ENCODE measurements at regions not wholly inside any gene's neighbourhood (a gene's known extent, or its start where the extent isn't known, plus 50 kb on each side); places are given as distances from the start of the nearest gene placed in this dataset.
"Not testable (repeated sequence)": the region's sequence is repeated elsewhere in the genome, so short reads cannot be mapped to it uniquely, and the experiment has no call there.

DNA sequence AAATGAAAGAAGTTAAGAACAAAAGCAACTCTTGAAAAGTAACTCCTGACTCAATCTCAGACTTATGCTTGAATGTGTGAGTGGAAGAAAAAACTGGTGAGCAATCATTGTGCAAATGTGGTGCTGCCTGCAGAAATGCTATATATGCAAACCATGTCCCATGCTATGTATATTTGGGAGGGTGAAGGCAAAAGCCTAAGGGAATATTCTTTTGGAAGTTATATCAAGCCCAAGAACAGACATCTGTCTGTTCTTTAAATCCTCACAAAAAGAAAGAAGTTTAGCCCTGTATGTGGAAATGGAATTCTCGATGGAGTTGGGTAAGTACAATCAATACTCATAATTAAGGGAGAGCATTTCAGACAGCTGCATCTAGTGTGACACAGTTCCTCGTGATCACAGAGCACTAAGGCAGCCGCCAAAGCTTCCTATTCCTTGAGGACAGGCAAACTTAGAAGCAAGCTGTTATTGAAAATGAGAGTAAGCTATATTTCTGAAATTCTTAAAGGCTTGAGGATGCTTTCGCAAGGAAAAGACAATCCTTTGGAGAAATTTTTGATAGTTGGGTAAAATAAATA, 406.5 kb upstream of the CHORDC1 start:
- no peaks in the 10 kb centered on the region for H3K9me3 ChIP-seq (ENCODE audit: low read depth, low read length, poor library complexity, severe bottlenecking)
- H3K27me3 ChIP-seq (replicated peaks; ENCODE audit: insufficient read depth, low read depth, low read length, poor library complexity) = no peaks in the 10 kb centered on the region
- H3K4me3 ChIP-seq (ENCODE audit: low read depth, low read length, poor library complexity, severe bottlenecking) = no peak overlapping the region
- no peak overlapping the region for H3K27ac ChIP-seq (ENCODE audit: low read depth, low read length, poor library complexity, severe bottlenecking)
- ChIA-PET POLR2A (ENCODE audit: low non-redundant PET) (no interaction called here), CTCF (no interaction called here)
- BruUV-seq (replicated peaks) = no TSS peak
- intact Hi-C loops (cut with micrococcal nuclease; ENCODE audit: unreplicated experiment) = no loop called here
- TF ChIP-seq, protein P1, sequence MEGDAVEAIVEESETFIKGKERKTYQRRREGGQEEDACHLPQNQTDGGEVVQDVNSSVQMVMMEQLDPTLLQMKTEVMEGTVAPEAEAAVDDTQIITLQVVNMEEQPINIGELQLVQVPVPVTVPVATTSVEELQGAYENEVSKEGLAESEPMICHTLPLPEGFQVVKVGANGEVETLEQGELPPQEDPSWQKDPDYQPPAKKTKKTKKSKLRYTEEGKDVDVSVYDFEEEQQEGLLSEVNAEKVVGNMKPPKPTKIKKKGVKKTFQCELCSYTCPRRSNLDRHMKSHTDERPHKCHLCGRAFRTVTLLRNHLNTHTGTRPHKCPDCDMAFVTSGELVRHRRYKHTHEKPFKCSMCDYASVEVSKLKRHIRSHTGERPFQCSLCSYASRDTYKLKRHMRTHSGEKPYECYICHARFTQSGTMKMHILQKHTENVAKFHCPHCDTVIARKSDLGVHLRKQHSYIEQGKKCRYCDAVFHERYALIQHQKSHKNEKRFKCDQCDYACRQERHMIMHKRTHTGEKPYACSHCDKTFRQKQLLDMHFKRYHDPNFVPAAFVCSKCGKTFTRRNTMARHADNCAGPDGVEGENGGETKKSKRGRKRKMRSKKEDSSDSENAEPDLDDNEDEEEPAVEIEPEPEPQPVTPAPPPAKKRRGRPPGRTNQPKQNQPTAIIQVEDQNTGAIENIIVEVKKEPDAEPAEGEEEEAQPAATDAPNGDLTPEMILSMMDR (conservative IDR thresholded peaks at IDR 0.05; ENCODE audit: low read depth, low read length) = no peak
- no peak for TF ChIP-seq EZH2 (IDR thresholded peaks at IDR 0.05; ENCODE audit: borderline replicate concordance, low read depth, low read length, poor library complexity, severe bottlenecking)
- H3K36me3 ChIP-seq (ENCODE audit: insufficient read depth, low read length, poor library complexity, severe bottlenecking) = no peaks in the 10 kb centered on the region
- H3K4me1 ChIP-seq (ENCODE audit: insufficient read depth, low read length, poor library complexity, severe bottlenecking) = no peaks in the 10 kb centered on the region
- DNase-seq (ENCODE audit: low spot score) = no peak

DNA sequence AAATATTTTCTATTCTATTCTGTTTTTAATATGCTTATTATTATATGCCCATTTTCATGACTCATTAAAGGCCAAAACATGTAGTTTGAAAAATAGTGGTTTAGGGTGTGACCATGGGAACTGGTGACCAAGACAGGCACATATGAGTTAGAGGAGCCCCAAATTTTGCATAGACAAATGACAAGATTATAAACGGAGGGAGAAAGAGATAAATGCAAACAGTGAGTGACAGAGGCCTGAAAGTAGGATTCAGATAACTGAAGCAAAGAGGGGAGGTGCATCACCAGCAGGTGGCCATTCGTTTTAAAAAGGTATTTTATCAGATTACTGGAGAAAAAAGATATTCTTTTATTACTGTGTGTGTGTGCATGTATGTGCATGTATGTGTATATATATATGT, 391.5 kb upstream of the CHORDC1 start:
- Histone ChIP-seq H3K4me3 (ENCODE audit: low read depth, low read length, poor library complexity, severe bottlenecking) (no peak overlapping the region), H3K9me3 (ENCODE audit: low read depth, low read length, poor library complexity, severe bottlenecking) (no peaks in the 10 kb centered on the region), H3K36me3 (ENCODE audit: insufficient read depth, low read length, poor library complexity, severe bottlenecking) (no peaks in the 10 kb centered on the region), H3K27ac (ENCODE audit: low read depth, low read length, poor library complexity, severe bottlenecking) (no peak overlapping the region), H3K4me1 (ENCODE audit: insufficient read depth, low read length, poor library complexity, severe bottlenecking) (no peaks in the 10 kb centered on the region), H3K27me3 (replicated peaks; ENCODE audit: insufficient read depth, low read depth, low read length, poor library complexity) (no peaks in the 10 kb centered on the region)
- BruUV-seq (replicated peaks) = no TSS peak
- DNase-seq (ENCODE audit: low spot score) = no peak
- intact Hi-C loops (cut with micrococcal nuclease; ENCODE audit: unreplicated experiment) = no loop called here
- POLR2A ChIA-PET (ENCODE audit: low non-redundant PET) = no interaction called here
- CTCF ChIA-PET = no interaction called here
- TF ChIP-seq EZH2 (IDR thresholded peaks at IDR 0.05; ENCODE audit: borderline replicate concordance, low read depth, low read length, poor library complexity, severe bottlenecking) = no peak
- TF ChIP-seq, protein P1 (conservative IDR thresholded peaks at IDR 0.05; ENCODE audit: low read depth, low read length) = no peak

DNA sequence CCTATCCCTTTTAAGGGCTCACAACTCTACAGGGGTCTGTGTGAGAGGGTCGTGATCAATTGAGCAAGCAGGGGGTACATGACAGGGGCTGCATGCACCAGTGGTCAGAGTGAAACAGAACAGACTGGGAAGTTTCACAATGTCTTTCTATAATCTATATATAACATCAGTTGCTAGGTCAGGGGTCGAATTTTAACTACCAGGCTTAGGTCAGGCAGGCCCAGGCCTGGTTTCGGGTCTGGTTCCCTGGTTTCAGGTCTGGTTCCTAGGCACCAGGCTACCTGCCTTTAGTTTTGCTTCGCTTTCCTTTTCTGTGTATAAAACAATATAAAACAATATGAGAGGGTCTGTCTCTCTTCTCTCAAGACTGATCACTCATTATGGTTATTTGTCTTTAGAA, 390.2 kb upstream of the CHORDC1 start:
- H3K36me3 ChIP-seq (ENCODE audit: insufficient read depth, low read length, poor library complexity, severe bottlenecking); H3K4me1 ChIP-seq (ENCODE audit: insufficient read depth, low read length, poor library complexity, severe bottlenecking); BruUV-seq (replicated peaks); POLR2A ChIA-PET (ENCODE audit: low non-redundant PET); CTCF ChIA-PET; intact Hi-C loops (cut with micrococcal nuclease; ENCODE audit: unreplicated experiment); H3K4me3 ChIP-seq (ENCODE audit: low read depth, low read length, poor library complexity, severe bottlenecking); H3K27ac ChIP-seq (ENCODE audit: low read depth, low read length, poor library complexity, severe bottlenecking); H3K9me3 ChIP-seq (ENCODE audit: low read depth, low read length, poor library complexity, severe bottlenecking); H3K27me3 ChIP-seq (replicated peaks; ENCODE audit: insufficient read depth, low read depth, low read length, poor library complexity); DNase-seq (ENCODE audit: low spot score): not testable (repeated sequence)

DNA sequence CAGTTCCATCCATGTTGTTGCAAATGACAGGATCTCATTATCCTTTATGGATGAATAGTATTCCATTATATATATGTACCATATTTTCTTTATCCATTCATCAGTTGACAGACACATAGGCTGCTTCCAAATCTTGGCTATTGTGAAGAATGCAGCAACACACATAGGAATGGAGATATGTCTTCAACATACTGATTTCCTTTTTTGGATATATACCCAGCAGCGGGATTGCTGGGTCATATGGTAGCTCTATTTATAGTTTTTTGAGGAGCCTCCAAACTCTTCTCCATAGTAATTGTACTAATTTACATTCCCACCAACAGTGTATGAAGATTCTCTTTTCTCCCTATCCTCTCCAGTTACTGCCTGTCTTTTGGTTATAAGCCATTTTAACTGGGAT, 383.9 kb upstream of the CHORDC1 start:
- ChIA-PET POLR2A (ENCODE audit: low non-redundant PET) (no interaction called here), CTCF (no interaction called here)
- H3K9me3 ChIP-seq (ENCODE audit: low read depth, low read length, poor library complexity, severe bottlenecking) = no peaks in the 10 kb centered on the region
- no peak overlapping the region for H3K4me3 ChIP-seq (ENCODE audit: low read depth, low read length, poor library complexity, severe bottlenecking)
- TF ChIP-seq, protein P1 (conservative IDR thresholded peaks at IDR 0.05; ENCODE audit: low read depth, low read length) = no peak
- no peak for TF ChIP-seq EZH2 (IDR thresholded peaks at IDR 0.05; ENCODE audit: borderline replicate concordance, low read depth, low read length, poor library complexity, severe bottlenecking)
- no peak for DNase-seq (ENCODE audit: low spot score)
- H3K36me3 ChIP-seq (ENCODE audit: insufficient read depth, low read length, poor library complexity, severe bottlenecking) = no peaks in the 10 kb centered on the region
- BruUV-seq (replicated peaks) = no TSS peak
- no peak overlapping the region for H3K27ac ChIP-seq (ENCODE audit: low read depth, low read length, poor library complexity, severe bottlenecking)
- intact Hi-C loops (cut with micrococcal nuclease; ENCODE audit: unreplicated experiment) = no loop called here
- no peaks in the 10 kb centered on the region for H3K4me1 ChIP-seq (ENCODE audit: insufficient read depth, low read length, poor library complexity, severe bottlenecking)
- no peaks in the 10 kb centered on the region for H3K27me3 ChIP-seq (replicated peaks; ENCODE audit: insufficient read depth, low read depth, low read length, poor library complexity)
